T-cell (primary cell): ENCODE measurements at regions not wholly inside any gene's neighbourhood (a gene's known extent, or its start where the extent isn't known, plus 50 kb on each side); places are given as distances from the start of the nearest gene placed in this dataset.

Experiments
- ATAC-seq, 4 experiments: fragments of 200-7000 bp in 3 of 4; fragments of 150-1000 bp in 1 of 4; cut with Tn5 transposase; replicated peaks in 1 of 4; 1 replicate in 3 of 4; 2 replicates in 1 of 4; pipeline ENCODE4 v1.10.0; 2021; ENCODE audit warnings: moderate library complexity in 3 of 4, mild to moderate bottlenecking in 2 of 4, moderate number of reproducible peaks in 1 of 4
- CTCF ChIA-PET, 2 donors: fragments of 300-600 bp; sonication (Branson Sonifier 250); formaldehyde crosslinking; loops; one replicate each; lab custom pipeline; 2022; ENCODE audit warnings: antibody characterized with exemption in 2 of 2; lab: Charles Lee
- POLR2A ChIA-PET, 2 donors: fragments of 300-600 bp; sonication (Branson Sonifier 250); formaldehyde crosslinking; loops; one replicate each; lab custom pipeline; 2022; ENCODE audit warnings: antibody characterized with exemption in 2 of 2; lab: Charles Lee
- DNase-seq, 35 experiments: peaks; one replicate each; pipeline versions ENCODE4 v3.0.0 to v3.0.0-alpha.2; 2013 to 2023
- H3K27ac ChIP-seq: one replicate; pipeline ENCODE4 v1.5.1; 2013; ENCODE audit warnings: low read length
- H3K27me3 ChIP-seq, 2 experiments: replicated peaks in 1 of 2; 1 replicate in 1 of 2; 2 replicates in 1 of 2; pipeline versions ENCODE4 v1.6.1 to v1.7.0; 2013; ENCODE audit warnings: low read length in 1 of 2, mixed read lengths in 1 of 2; ENCODE audit not compliant: control insufficient read depth in 2 of 2, insufficient read depth in 2 of 2; ENCODE audit errors: extremely low read depth in 1 of 2
- H3K36me3 ChIP-seq, 2 donors: 1 replicate in 1 of 2; 2 replicates in 1 of 2; pipeline versions ENCODE4 v1.6.1 to v1.7.0; 2013; ENCODE audit warnings: low read length in 1 of 2; ENCODE audit not compliant: control insufficient read depth in 2 of 2, insufficient read depth in 1 of 2; ENCODE audit errors: extremely low read depth in 1 of 2
- H3K4me1 ChIP-seq, 2 experiments: 1 replicate in 1 of 2; 2 replicates in 1 of 2; pipeline versions ENCODE4 v1.6.1 to v1.7.0; 2013; ENCODE audit warnings: low read length in 2 of 2, mixed read lengths in 1 of 2; ENCODE audit not compliant: insufficient read depth in 2 of 2, control insufficient read depth in 1 of 2; ENCODE audit errors: extremely low read depth in 1 of 2
- H3K4me3 ChIP-seq, 2 donors: 1 replicate in 1 of 2; 2 replicates in 1 of 2; pipeline versions ENCODE4 v1.5.1 to v1.7.0; 2013; ENCODE audit warnings: mild to moderate bottlenecking in 2 of 2, low read length in 1 of 2, moderate library complexity in 1 of 2; ENCODE audit not compliant: control insufficient read depth in 1 of 2; ENCODE audit errors: extremely low read depth in 1 of 2
- H3K9me3 ChIP-seq: 2 replicates; pipeline ENCODE4 v1.7.0; 2013
- H3K27ac Mint-ChIP-seq, 2 donors: one replicate each; pipeline ENCODE4 v1.8.0; 2020 to 2021; ENCODE audit warnings: mild to moderate bottlenecking in 2 of 2, mixed read lengths in 2 of 2
- H3K27me3 Mint-ChIP-seq, 2 donors: one replicate each; pipeline ENCODE4 v1.8.0; 2021 to 2022; ENCODE audit warnings: mixed read lengths in 2 of 2
- H3K36me3 Mint-ChIP-seq: one replicate; pipeline ENCODE4 v1.8.0; 2021; ENCODE audit warnings: mixed read lengths
- H3K4me1 Mint-ChIP-seq, 3 donors: one replicate each; pipeline ENCODE4 v1.8.0; 2020 to 2022; ENCODE audit warnings: mixed read lengths in 3 of 3, mild to moderate bottlenecking in 1 of 3
- H3K4me3 Mint-ChIP-seq, 3 donors: one replicate each; pipeline ENCODE4 v1.8.0; 2020 to 2022; ENCODE audit warnings: mild to moderate bottlenecking in 3 of 3, mixed read lengths in 3 of 3, moderate library complexity in 3 of 3
- H3K9me3 Mint-ChIP-seq, 3 donors: one replicate each; pipeline ENCODE4 v1.8.0; 2020 to 2022; ENCODE audit warnings: mixed read lengths in 3 of 3
- WGBS: methylation state at CpG from one replicate; pipeline ENCODE4 v1.1.5; 2013; ENCODE audit warnings: missing lambda C conversion rate; ENCODE audit not compliant: insufficient coverage; 5-methylcytosine and 5-hydroxymethylcytosine counted together

GRCh38 chr13:111950697-111951096 is 116.3 kb upstream of the SOX1 start:
- H3K4me1 Mint-ChIP-seq = no peaks in the 10 kb centered on the region
- ATAC-seq (no peak), DNase-seq (no peak)
- Histone ChIP-seq H3K4me1 (no peaks in the 10 kb centered on the region), H3K4me3 (no peak overlapping the region), H3K27me3 (peaks cover 0 to 17% of the 10 kb centered on the region in 2 experiments), H3K9me3 (no peaks in the 10 kb centered on the region), H3K27ac (no peak overlapping the region), H3K36me3 (no peaks in the 10 kb centered on the region)
- ChIA-PET CTCF (no interaction called here), POLR2A (interaction anchor here in 1 of 2 donors (0.5 kb wide), 1 partner anchor 389 kb away, joined by 9 read pairs; no protein-coding TSS in a partner anchor)
- no peak overlapping the region for H3K27ac Mint-ChIP-seq
- WGBS = 78% methylated on average over 3 of the region's 4 CpGs
- no peaks in the 10 kb centered on the region for H3K36me3 Mint-ChIP-seq
- H3K9me3 Mint-ChIP-seq = peaks cover 0 to 5% (median 3%) of the 10 kb centered on the region in 3 donors
- no peak overlapping the region for H3K4me3 Mint-ChIP-seq
- peaks cover 2 to 3% of the 10 kb centered on the region in 2 donors for H3K27me3 Mint-ChIP-seq

- Mint-ChIP-seq H3K27ac (no peak overlapping the region), H3K36me3 (no peaks in the 10 kb centered on the region), H3K27me3 (peaks cover 0 to 3% of the 10 kb centered on the region in 2 donors), H3K9me3 (peaks cover 0 to 5% (median 3%) of the 10 kb centered on the region in 3 donors), H3K4me3 (no peak overlapping the region), H3K4me1 (no peaks in the 10 kb centered on the region)
- DNase-seq (no peak), ATAC-seq (no peak)
- ChIA-PET POLR2A (no interaction called here), CTCF (no interaction called here)
- H3K9me3 ChIP-seq = no peaks in the 10 kb centered on the region
- H3K4me3 ChIP-seq = no peak overlapping the region
- no peaks in the 10 kb centered on the region for H3K36me3 ChIP-seq
- no peak overlapping the region for H3K27ac ChIP-seq
- H3K4me1 ChIP-seq = no peaks in the 10 kb centered on the region
- WGBS = 74% methylated on average over 7 of the region's 9 CpGs
- H3K27me3 ChIP-seq = peaks cover 0 to 12% of the 10 kb centered on the region in 2 experiments
Measured at GRCh38 chr13:111952032-111952431, 114.9 kb upstream of the SOX1 start.

- Histone ChIP-seq H3K4me3 (no peak overlapping the region), H3K36me3 (no peaks in the 10 kb centered on the region), H3K27me3 (peaks cover 0 to 8% of the 10 kb centered on the region in 2 experiments), H3K27ac (no peak overlapping the region), H3K4me1 (no peaks in the 10 kb centered on the region), H3K9me3 (no peaks in the 10 kb centered on the region)
- ATAC-seq (no peak), DNase-seq (no peak)
- 88% methylated on average over 4 of the region's 8 CpGs for WGBS
- Mint-ChIP-seq H3K9me3 (peaks cover 0 to 5% (median 3%) of the 10 kb centered on the region in 3 donors), H3K36me3 (no peaks in the 10 kb centered on the region), H3K27me3 (peaks cover 0 to 3% of the 10 kb centered on the region in 2 donors), H3K4me1 (no peaks in the 10 kb centered on the region), H3K4me3 (no peak overlapping the region), H3K27ac (no peak overlapping the region)
- ChIA-PET CTCF (no interaction called here), POLR2A (no interaction called here)
Measured at GRCh38 chr13:111952814-111953213, 114.1 kb upstream of the SOX1 start.

GRCh38 chr13:111953546-111954178 is 113.3 kb upstream of the SOX1 start:
- no peak overlapping the region for H3K27ac Mint-ChIP-seq
- H3K9me3 Mint-ChIP-seq = peaks cover 0 to 5% (median 3%) of the 10 kb centered on the region in 3 donors
- Histone ChIP-seq H3K9me3 (no peaks in the 10 kb centered on the region), H3K4me3 (no peak overlapping the region), H3K27me3 (peaks cover 0 to 8% of the 10 kb centered on the region in 2 experiments), H3K4me1 (no peaks in the 10 kb centered on the region), H3K36me3 (no peaks in the 10 kb centered on the region), H3K27ac (no peak overlapping the region)
- peaks cover 0 to 3% of the 10 kb centered on the region in 2 donors for H3K27me3 Mint-ChIP-seq
- ATAC-seq (no peak), DNase-seq (no peak)
- no peak overlapping the region for H3K4me3 Mint-ChIP-seq
- ChIA-PET CTCF (no interaction called here), POLR2A (no interaction called here)
- H3K4me1 Mint-ChIP-seq = no peaks in the 10 kb centered on the region
- 75% methylated on average over 11 of the region's 16 CpGs for WGBS
- H3K36me3 Mint-ChIP-seq = no peaks in the 10 kb centered on the region

GRCh38 chr13:111954661-111955411 is 112.1 kb upstream of the SOX1 start:
- H3K27ac ChIP-seq = no peak overlapping the region
- Mint-ChIP-seq H3K4me1 (no peaks in the 10 kb centered on the region), H3K4me3 (no peak overlapping the region), H3K36me3 (no peaks in the 10 kb centered on the region), H3K27ac (no peak overlapping the region), H3K9me3 (peaks cover 0 to 5% (median 3%) of the 10 kb centered on the region in 3 donors), H3K27me3 (peaks cover 0 to 3% of the 10 kb centered on the region in 2 donors)
- WGBS = 86% methylated on average over 12 of the region's 18 CpGs
- DNase-seq = no peak
- ChIA-PET CTCF (no interaction called here), POLR2A (no interaction called here)
- no peak overlapping the region for H3K4me3 ChIP-seq
- H3K9me3 ChIP-seq = no peaks in the 10 kb centered on the region
- H3K36me3 ChIP-seq = no peaks in the 10 kb centered on the region
- H3K4me1 ChIP-seq = no peaks in the 10 kb centered on the region
- no peak for ATAC-seq
- H3K27me3 ChIP-seq = peaks cover 0 to 7% of the 10 kb centered on the region in 2 experiments

GRCh38 chr13:111955412-111956065 is 111.4 kb upstream of the SOX1 start:
- ChIA-PET CTCF (no interaction called here), POLR2A (no interaction called here)
- H3K4me3 Mint-ChIP-seq = no peak overlapping the region
- Histone ChIP-seq H3K27ac (no peak overlapping the region), H3K4me3 (no peak overlapping the region), H3K9me3 (no peaks in the 10 kb centered on the region), H3K27me3 (peaks cover 0 to 4% of the 10 kb centered on the region in 2 experiments), H3K4me1 (no peaks in the 10 kb centered on the region), H3K36me3 (no peaks in the 10 kb centered on the region)
- H3K27ac Mint-ChIP-seq = no peak overlapping the region
- ATAC-seq (no peak), DNase-seq (no peak)
- no peaks in the 10 kb centered on the region for H3K4me1 Mint-ChIP-seq
- peaks cover 0 to 4% (median 3%) of the 10 kb centered on the region in 3 donors for H3K9me3 Mint-ChIP-seq
- no peaks in the 10 kb centered on the region for H3K36me3 Mint-ChIP-seq
- peaks cover 0 to 3% of the 10 kb centered on the region in 2 donors for H3K27me3 Mint-ChIP-seq
- WGBS = 87% methylated on average over 16 of the region's 27 CpGs
